GM18909 (cell line): ENCODE measurements at regions not wholly inside any gene's neighbourhood (a gene's known extent, or its start where the extent isn't known, plus 50 kb on each side); places are given as distances from the start of the nearest gene placed in this dataset.

Source experiments
- ATAC-seq: cut with Tn5 transposase; IDR thresholded peaks from one replicate; pipeline ENCODE4 v1.9.1; 2021; ENCODE audit warnings: mild to moderate bottlenecking; ENCODE audit not compliant: unreplicated experiment, poor library complexity

GRCh38 chr1:106548726-106549125 lies 507.7 kb upstream of the PRMT6 start:
- ATAC-seq: no peak

- ATAC-seq: no peak
Observed at GRCh38 chr1:106554294-106554693, 502.2 kb upstream of the PRMT6 start.

- ATAC-seq: no peak
Observed at GRCh38 chr1:106555571-106555970, 500.9 kb upstream of the PRMT6 start.

GRCh38 chr1:106564192-106564591 lies 492.3 kb upstream of the PRMT6 start:
- ATAC-seq: no peak

DNA sequence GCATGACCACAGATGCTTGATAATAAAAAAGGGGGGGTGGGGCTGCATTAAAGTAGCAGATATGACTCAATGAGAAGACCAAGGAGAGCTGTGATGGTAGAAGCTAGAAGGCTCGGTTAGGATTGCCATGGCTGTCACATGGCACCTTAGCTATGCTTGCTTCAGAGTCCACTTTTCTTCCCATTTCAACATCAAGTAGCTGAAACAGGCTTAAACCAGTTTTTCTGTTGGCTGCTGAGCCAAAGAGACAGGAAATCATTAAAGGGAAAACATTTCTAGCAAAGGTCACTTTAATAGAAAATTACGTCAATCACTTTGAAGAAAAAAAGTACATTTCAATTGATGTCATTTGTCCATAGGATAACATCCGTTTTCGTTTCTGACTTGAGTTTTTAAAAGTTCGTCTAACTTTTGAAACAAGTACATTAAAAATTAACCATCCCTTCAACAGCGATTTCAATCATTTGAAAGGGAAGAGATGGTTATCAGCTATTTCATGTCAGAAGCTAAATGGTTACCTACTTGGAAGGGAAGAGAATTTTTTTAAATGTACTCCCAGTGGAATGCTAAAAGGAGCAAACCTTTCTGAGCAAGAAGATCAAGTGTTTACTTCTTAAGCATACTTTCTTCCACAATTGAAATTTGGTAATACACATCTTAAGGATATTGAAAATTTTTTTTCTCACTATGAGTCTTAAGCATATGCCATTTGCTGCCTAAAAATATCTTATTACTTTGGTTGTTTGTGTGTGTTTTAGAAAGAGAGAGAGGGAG lies 488.1 kb upstream of the PRMT6 start:
- ATAC-seq: no peak

GRCh38 chr1:106571109-106571508 lies 485.4 kb upstream of the PRMT6 start:
- ATAC-seq: no peak

DNA sequence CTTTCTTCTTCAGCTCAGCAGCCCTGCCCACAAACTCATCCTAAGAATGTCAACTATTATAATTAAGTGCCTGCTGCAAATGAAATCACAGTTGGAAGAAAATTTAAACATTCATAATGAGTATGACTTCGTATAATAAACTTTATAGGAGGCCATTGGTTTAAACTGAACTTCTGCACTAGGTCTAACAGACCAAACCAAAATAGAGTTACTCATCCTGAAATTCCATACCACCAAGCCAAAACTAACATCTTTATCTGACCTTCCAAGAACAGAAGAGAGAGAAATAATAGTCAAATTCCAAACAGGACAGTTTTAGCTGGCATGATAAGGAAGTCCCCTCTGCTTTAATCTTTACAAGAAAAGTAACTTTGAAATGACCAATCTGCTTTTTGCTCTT lies 472.4 kb upstream of the PRMT6 start:
- no peak for ATAC-seq

GRCh38 chr1:106584676-106585075 lies 471.8 kb upstream of the PRMT6 start:
- no peak for ATAC-seq

- ATAC-seq: no peak
Observed at GRCh38 chr1:106600626-106601025, 455.8 kb upstream of the PRMT6 start.

GRCh38 chr1:106603616-106604015 lies 452.9 kb upstream of the PRMT6 start:
- no peak for ATAC-seq

- ATAC-seq: no peak
Observed at GRCh38 chr1:106608841-106609240, 447.6 kb upstream of the PRMT6 start.

DNA sequence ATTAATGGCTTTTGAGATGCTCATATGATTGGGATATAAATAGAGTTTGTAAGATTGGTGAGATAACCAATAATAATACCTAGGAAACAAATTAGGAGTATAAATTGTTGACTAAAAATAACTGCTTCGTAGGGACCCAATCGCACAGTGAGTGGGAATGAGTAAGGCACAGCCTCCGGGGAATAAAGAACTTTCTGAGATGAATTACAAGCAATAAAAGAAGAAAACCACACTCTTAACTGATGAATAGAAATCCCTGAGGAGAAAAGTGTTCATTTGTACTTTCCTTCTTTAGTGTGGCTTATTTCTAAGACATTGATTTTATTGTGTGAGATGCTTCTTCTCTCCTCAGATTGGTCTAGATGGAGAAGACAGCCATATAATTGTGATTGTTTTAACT lies 443.4 kb upstream of the PRMT6 start:
- ATAC-seq: no peak

GRCh38 chr1:106613861-106614260 lies 442.6 kb upstream of the PRMT6 start:
- ATAC-seq: no peak

GRCh38 chr1:106615473-106615872 lies 441.0 kb upstream of the PRMT6 start:
- no peak for ATAC-seq

- ATAC-seq: no peak
Observed at GRCh38 chr1:106619080-106619826, 437.2 kb upstream of the PRMT6 start.

DNA sequence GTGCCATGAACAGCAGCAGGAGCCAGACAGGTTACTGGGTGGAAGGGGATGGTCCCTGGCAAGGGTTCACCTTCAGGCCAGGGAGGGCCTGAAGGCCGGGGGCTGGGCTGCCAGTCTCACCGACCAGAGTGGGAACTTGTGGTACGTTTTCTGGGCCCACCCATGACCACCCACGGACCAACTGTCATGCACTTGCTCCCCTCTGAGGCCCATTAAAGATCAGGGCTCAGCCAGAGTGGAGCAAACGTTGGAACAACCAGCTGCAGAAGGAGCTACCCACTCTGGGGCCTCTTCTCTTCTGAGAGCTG lies 436.7 kb upstream of the PRMT6 start:
- ATAC-seq: no peak

DNA sequence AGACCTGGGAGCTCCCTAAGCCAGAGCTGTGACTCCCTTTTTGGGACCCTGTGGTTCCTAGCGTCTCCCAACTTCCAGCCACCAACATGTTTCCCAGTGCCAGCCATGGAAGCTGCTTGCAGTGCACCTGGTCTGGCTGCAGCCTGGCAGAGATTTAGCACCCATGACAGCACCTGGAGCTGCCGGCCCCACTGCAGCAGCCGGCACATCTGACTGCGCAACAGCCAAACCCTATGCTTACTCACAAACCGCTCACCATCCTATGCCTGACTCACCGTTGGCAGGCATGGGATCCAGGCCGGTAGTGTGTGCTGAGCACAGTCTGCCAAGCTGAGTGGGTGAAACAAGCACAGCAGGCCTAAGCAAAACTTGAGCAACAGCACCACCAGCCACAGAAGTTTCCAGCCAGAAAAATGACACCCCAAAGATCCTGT lies 435.9 kb upstream of the PRMT6 start:
- ATAC-seq: no peak

GRCh38 chr1:106621853-106622252 lies 434.6 kb upstream of the PRMT6 start:
- no peak for ATAC-seq

GRCh38 chr1:106637566-106637965 lies 418.9 kb upstream of the PRMT6 start:
- no peak for ATAC-seq

DNA sequence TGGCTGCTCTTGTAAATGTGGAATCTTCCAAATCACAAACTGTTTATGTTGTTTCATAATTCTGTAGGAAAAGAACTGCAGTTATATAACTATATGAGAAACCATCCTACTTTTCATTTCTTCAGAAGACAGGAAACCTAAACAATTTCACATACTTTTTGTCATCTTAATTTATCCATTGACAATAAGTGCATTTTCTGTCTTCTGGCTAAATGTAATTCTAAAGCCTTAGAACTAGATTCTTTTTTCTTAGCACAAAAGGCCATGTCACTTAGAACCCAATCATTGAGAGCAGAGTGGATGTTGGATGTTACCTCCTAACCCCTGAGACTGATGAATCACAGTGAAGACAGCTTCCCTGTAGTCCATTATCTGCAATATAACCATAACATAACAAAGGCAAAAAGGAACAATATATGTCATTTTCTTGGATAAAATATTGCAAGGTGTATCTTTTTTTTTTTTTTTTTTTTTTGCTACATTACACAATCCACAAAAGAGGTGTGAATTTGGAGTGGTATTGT lies 410.2 kb upstream of the PRMT6 start:
- ATAC-seq: no peak

GRCh38 chr1:106646816-106647215 lies 409.7 kb upstream of the PRMT6 start:
- no peak for ATAC-seq
